ENCODE measurements at regions not wholly inside any gene's neighbourhood (a gene's known extent, or its start where the extent isn't known, plus 50 kb on each side); places are given as distances from the start of the nearest gene placed in this dataset.

DNA sequence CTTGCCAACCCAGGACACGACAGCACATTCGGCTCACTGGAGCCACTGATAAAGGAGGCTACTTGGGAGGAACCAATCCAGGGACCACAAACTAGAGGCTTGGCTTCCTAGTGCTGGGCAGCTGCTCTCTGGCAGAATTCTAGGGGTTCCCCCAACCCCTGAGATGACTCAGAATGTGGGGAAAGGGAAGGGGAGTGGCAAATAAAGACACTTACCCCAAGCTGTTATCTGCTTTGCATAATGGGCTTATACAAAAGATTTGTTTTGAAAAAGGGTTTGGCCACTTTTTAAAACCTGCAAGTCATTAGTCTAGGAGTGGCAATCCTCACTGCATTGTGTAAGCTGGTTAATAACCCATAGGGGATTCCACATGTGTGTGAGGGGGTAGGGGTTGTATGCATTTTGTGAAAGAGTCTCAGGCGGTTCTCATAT, 64.1 kb upstream of the LMO1 start:
- TF ChIP-seq, protein P1, sequence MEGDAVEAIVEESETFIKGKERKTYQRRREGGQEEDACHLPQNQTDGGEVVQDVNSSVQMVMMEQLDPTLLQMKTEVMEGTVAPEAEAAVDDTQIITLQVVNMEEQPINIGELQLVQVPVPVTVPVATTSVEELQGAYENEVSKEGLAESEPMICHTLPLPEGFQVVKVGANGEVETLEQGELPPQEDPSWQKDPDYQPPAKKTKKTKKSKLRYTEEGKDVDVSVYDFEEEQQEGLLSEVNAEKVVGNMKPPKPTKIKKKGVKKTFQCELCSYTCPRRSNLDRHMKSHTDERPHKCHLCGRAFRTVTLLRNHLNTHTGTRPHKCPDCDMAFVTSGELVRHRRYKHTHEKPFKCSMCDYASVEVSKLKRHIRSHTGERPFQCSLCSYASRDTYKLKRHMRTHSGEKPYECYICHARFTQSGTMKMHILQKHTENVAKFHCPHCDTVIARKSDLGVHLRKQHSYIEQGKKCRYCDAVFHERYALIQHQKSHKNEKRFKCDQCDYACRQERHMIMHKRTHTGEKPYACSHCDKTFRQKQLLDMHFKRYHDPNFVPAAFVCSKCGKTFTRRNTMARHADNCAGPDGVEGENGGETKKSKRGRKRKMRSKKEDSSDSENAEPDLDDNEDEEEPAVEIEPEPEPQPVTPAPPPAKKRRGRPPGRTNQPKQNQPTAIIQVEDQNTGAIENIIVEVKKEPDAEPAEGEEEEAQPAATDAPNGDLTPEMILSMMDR (IDR thresholded peaks at IDR 0.05; ENCODE audit: poor library complexity, severe bottlenecking) = no peak
- TF ChIP-seq POLR2AphosphoS5 (IDR thresholded peaks at IDR 0.05) = no peak
